ENCODE measurements at regions not wholly inside any gene's neighbourhood (a gene's known extent, or its start where the extent isn't known, plus 50 kb on each side); places are given as distances from the start of the nearest gene placed in this dataset.

- H3K9me3 ChIP-seq (ENCODE audit: low read depth): no peaks in the 10 kb centered on the region
- no peak overlapping the region for H3K27ac ChIP-seq
- H3K4me1 ChIP-seq (ENCODE audit: insufficient read depth): no peaks in the 10 kb centered on the region
- no peak overlapping the region for H3K4me2 ChIP-seq
- H3K9me2 ChIP-seq (replicated peaks; ENCODE audit: insufficient read depth): no peaks in the 10 kb centered on the region
- H3K79me2 ChIP-seq: no peaks in the 10 kb centered on the region
- no peaks in the 10 kb centered on the region for H4K20me1 ChIP-seq (ENCODE audit: insufficient read depth, poor library complexity, severe bottlenecking)
- TF ChIP-seq CTCF (IDR thresholded peaks at IDR 0.05; ENCODE audit: poor library complexity) (no peak), EZH2 (IDR thresholded peaks at IDR 0.05; ENCODE audit: borderline replicate concordance) (no peak), EZH2phosphoT487 (IDR thresholded peaks at IDR 0.05; ENCODE audit: low read depth, severe bottlenecking, unreplicated experiment) (no peak)
- WGBS (ENCODE audit: low lambda C conversion rate, missing lambda C conversion rate): 86% methylated on average over 7 of the region's 7 CpGs
- no peaks in the 10 kb centered on the region for H3K27me3 ChIP-seq
- H2AFZ ChIP-seq: no peak overlapping the region
- no peaks in the 10 kb centered on the region for H3K36me3 ChIP-seq (replicated peaks; ENCODE audit: insufficient read depth, low read depth)
- DNase-seq (ENCODE audit: low spot score): no peak
- no peak overlapping the region for H3K4me3 ChIP-seq
These were observed 77.5 kb upstream of the CXCL12 start for GRCh38 chr10:44462338-44462914.

DNA sequence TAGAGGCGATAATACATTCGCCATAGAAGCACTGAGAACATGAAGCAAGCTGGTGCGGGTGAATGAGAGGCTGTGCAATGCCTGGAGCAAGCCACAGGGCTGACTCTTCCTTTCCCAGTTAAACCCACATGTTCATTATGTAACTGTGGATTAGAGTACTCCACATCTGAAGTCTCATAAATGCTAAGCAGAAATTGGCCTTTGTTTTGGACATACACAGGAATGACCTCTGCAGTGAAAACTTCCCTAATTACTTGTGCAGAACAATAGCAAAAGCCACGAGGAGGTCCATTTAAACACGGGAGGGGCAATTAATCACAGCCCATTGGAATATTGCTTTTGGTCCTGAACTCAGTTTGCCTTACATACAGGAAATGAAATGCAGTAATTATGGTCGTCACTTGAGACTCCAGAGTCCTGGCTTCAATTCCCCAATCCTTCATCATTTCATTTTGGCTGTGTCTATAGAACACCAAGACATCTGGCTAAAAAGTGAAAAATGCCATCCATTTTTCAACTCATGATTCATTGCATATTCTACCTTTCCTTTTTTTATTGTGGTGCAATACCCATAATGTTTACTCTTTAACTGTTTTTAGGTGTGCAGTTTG is 78.7 kb upstream of the CXCL12 start:
- H3K9me3 ChIP-seq (ENCODE audit: low read depth): no peaks in the 10 kb centered on the region
- H3K4me2 ChIP-seq: no peak overlapping the region
- no peaks in the 10 kb centered on the region for H3K36me3 ChIP-seq (replicated peaks; ENCODE audit: insufficient read depth, low read depth)
- H3K9me2 ChIP-seq (replicated peaks; ENCODE audit: insufficient read depth): no peaks in the 10 kb centered on the region
- TF ChIP-seq EZH2phosphoT487 (IDR thresholded peaks at IDR 0.05; ENCODE audit: low read depth, severe bottlenecking, unreplicated experiment): no peak
- no peak for TF ChIP-seq EZH2 (IDR thresholded peaks at IDR 0.05; ENCODE audit: borderline replicate concordance)
- no peak for TF ChIP-seq CTCF (IDR thresholded peaks at IDR 0.05; ENCODE audit: poor library complexity)
- WGBS (ENCODE audit: low lambda C conversion rate, missing lambda C conversion rate): 52% methylated on average over 6 of the region's 6 CpGs
- DNase-seq (ENCODE audit: low spot score): no peak
- H3K79me2 ChIP-seq: no peaks in the 10 kb centered on the region
- H3K4me1 ChIP-seq (ENCODE audit: insufficient read depth): no peaks in the 10 kb centered on the region
- no peaks in the 10 kb centered on the region for H4K20me1 ChIP-seq (ENCODE audit: insufficient read depth, poor library complexity, severe bottlenecking)
- H2AFZ ChIP-seq: no peak overlapping the region
- no peak overlapping the region for H3K27ac ChIP-seq
- no peak overlapping the region for H3K4me3 ChIP-seq
- no peaks in the 10 kb centered on the region for H3K27me3 ChIP-seq

DNA sequence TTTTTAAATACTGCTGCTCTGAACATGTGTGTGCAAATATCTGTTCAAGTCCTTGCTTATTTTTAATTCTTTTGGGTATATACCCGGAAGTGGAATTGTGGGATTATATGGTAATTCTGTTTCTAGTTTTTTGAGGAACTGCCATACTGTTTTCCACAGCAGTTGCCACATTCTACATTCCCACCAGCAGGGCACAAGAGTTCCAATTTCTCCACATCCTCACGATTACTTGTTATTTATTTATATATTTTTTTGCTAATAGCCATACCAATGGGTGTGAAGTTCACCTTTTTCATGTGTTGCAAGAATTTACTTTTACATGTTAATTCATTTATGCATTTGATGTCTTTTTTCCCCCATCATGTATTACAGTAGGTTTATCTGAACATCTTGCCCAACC is 79.6 kb upstream of the CXCL12 start:
- no peaks in the 10 kb centered on the region for H3K36me3 ChIP-seq (replicated peaks; ENCODE audit: insufficient read depth, low read depth)
- H3K9me2 ChIP-seq (replicated peaks; ENCODE audit: insufficient read depth): no peaks in the 10 kb centered on the region
- H3K9me3 ChIP-seq (ENCODE audit: low read depth): no peaks in the 10 kb centered on the region
- H3K27ac ChIP-seq: no peak overlapping the region
- H3K4me2 ChIP-seq: no peak overlapping the region
- no peak overlapping the region for H2AFZ ChIP-seq
- no peaks in the 10 kb centered on the region for H3K79me2 ChIP-seq
- no peaks in the 10 kb centered on the region for H4K20me1 ChIP-seq (ENCODE audit: insufficient read depth, poor library complexity, severe bottlenecking)
- TF ChIP-seq EZH2phosphoT487 (IDR thresholded peaks at IDR 0.05; ENCODE audit: low read depth, severe bottlenecking, unreplicated experiment) (no peak), CTCF (IDR thresholded peaks at IDR 0.05; ENCODE audit: poor library complexity) (no peak), EZH2 (IDR thresholded peaks at IDR 0.05; ENCODE audit: borderline replicate concordance) (no peak)
- H3K4me3 ChIP-seq: no peak overlapping the region
- no peaks in the 10 kb centered on the region for H3K4me1 ChIP-seq (ENCODE audit: insufficient read depth)
- no peaks in the 10 kb centered on the region for H3K27me3 ChIP-seq
- WGBS (ENCODE audit: low lambda C conversion rate, missing lambda C conversion rate): 40% methylated on average over 2 of the region's 2 CpGs
- DNase-seq (ENCODE audit: low spot score): no peak

All from hepatocyte (in vitro differentiated cells).